GM12865 (cell line): ENCODE measurements at regions not wholly inside any gene's neighbourhood (a gene's known extent, or its start where the extent isn't known, plus 50 kb on each side); places are given as distances from the start of the nearest gene placed in this dataset.

Experiments used
- DNase-seq: peaks from one replicate; pipeline ENCODE4 v3.0.0; 2010; ENCODE audit warnings: low read depth
- H3K4me3 ChIP-seq: 2 replicates; pipeline ENCODE4 v1.5.1; 2011; ENCODE audit warnings: mild to moderate bottlenecking, low read depth, low read length, control low read depth
- CTCF ChIP-seq: IDR thresholded peaks from 2 replicates; pipeline ENCODE4 v1.5.1; 2011; ENCODE audit warnings: low read length, control low read depth, low read depth, inconsistent platforms; ENCODE audit not compliant: insufficient read depth; ENCODE audit errors: missing control alignments

- DNase-seq, result no peak
- no peak overlapping the region for H3K4me3 ChIP-seq
- no peak for TF ChIP-seq CTCF
These were observed 308.2 kb upstream of the RORA start for GRCh38 chr15:61537337-61537736.

DNA sequence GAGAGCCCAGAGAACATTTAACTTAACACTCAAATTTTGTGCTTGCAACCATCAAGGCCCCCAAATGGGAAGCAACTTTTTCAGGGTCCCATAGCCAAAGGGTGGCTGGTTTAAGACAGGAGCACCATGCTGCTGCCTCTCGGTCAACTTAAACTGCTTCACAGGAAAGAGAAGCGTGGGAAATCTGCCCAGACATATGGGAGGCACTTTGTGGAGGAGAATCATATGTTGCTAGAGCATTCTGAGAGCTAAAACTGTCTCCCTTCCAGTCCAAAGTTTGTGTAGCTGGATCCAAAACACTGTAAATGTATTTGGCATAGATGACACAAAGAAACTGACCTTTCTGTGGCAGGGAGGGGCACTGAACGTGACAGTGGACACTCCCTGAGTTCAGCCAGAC is 305.9 kb upstream of the RORA start:
- TF ChIP-seq CTCF, result no peak
- DNase-seq, result no peak

GRCh38 chr15:61530769-61531168 is 301.7 kb upstream of the RORA start:
- no peak for TF ChIP-seq CTCF
- H3K4me3 ChIP-seq, result no peak overlapping the region
- DNase-seq, result no peak

More for the DNA sequence above, 305.9 kb upstream of the RORA start:
- H3K4me3 ChIP-seq, result no peak overlapping the region

- DNase-seq, result no peak
- TF ChIP-seq CTCF, result no peak
- H3K4me3 ChIP-seq, result no peak overlapping the region
These were observed 299.4 kb upstream of the RORA start for GRCh38 chr15:61528581-61528910.

DNA sequence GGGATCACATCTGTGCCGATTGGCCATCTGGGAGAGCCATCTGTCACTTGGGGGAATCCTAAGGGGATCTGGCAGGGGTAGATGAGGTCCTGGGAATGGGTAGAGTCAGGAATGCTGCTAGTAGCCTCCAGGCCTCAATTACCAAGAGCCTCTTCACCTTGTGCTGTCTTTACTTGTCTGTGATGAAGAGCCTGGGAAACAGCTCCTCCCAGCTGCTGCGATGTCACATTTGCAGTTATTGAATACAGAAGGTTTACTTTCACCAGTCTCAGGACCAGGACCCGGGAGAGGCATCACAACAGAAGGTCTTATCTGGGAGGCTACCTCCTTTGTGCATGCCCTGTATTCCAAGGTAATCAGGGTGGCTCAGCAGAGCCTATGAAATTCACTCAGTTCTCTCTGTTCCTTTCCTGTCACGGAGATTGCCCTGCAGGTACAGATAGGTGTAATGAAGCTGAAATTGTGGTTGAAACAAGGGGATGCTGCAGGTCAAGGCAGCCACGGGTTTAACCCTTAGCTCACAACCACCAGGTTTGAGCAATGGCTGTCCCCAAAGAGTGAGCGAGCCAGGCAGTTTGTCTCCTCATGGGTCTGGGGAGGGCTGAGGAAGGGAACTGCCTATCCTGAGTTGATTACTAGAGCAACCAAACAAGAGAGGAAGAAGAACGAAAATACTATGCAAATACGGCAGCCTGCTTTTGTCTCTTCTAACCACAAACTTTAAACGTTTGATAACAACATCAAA is 298.9 kb upstream of the RORA start:
- DNase-seq, result peak; percentile 25
- H3K4me3 ChIP-seq, result no peak overlapping the region
- TF ChIP-seq CTCF, result no peak

DNA sequence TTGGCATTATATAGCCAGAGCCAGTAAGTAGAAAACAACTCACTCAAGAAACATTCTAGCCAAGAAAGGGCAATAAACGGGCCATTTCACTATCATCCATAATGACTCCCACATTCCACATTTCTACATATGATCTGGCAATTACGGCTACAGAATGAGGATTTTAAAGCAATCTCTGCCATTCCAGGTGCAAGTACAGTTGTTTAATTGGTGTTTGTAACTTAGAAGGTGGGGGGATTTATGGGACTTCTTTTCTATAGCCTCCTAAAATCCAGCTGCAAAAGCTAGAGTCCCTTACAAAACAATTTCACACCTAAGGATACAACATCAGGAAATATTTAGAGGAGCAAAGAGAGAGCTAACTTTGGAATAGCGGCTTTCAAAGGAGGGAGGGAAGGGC is 295.4 kb upstream of the RORA start:
- no peak overlapping the region for H3K4me3 ChIP-seq
- DNase-seq, result no peak
- TF ChIP-seq CTCF, result no peak

GRCh38 chr15:61524086-61524485 is 295.0 kb upstream of the RORA start:
- no peak for TF ChIP-seq CTCF
- no peak overlapping the region for H3K4me3 ChIP-seq
- no peak for DNase-seq
